Trophoblast cell (in vitro differentiated cells and primary cell): ENCODE measurements at regions not wholly inside any gene's neighbourhood (a gene's known extent, or its start where the extent isn't known, plus 50 kb on each side); places are given as distances from the start of the nearest gene placed in this dataset.

ENCODE experiments used
- DNase-seq, 2 donors: peaks; one replicate each; pipeline ENCODE4 v3.0.0-alpha.2; 2016
- H2AFZ ChIP-seq: 2 replicates; pipeline ENCODE4 v1.6.1; 2013; ENCODE audit warnings: low read length, moderate library complexity, mild to moderate bottlenecking; ENCODE audit not compliant: insufficient read depth, poor library complexity
- H2AK5ac ChIP-seq: 2 replicates; pipeline ENCODE4 v1.6.1; 2013; ENCODE audit warnings: mild to moderate bottlenecking, low read length
- H2BK120ac ChIP-seq: 2 replicates; pipeline ENCODE4 v1.6.1; 2013; ENCODE audit warnings: low read length, mild to moderate bottlenecking, moderate library complexity; ENCODE audit not compliant: insufficient read depth, poor library complexity
- H2BK12ac ChIP-seq: 2 replicates; pipeline ENCODE4 v1.6.1; 2013; ENCODE audit warnings: mild to moderate bottlenecking, low read length, moderate library complexity
- H2BK5ac ChIP-seq: 2 replicates; pipeline ENCODE4 v1.6.1; 2013; ENCODE audit warnings: low read length, low read depth, moderate library complexity, mild to moderate bottlenecking; ENCODE audit not compliant: poor library complexity
- H3K14ac ChIP-seq: 2 replicates; pipeline ENCODE4 v1.6.1; 2013; ENCODE audit warnings: mild to moderate bottlenecking, low read length
- H3K18ac ChIP-seq: 2 replicates; pipeline ENCODE4 v1.6.1; 2013; ENCODE audit warnings: mild to moderate bottlenecking, low read length
- H3K23ac ChIP-seq: 2 replicates; pipeline ENCODE4 v1.6.1; 2013; ENCODE audit warnings: low read length
- H3K27ac ChIP-seq: 2 replicates; pipeline ENCODE4 v1.5.1; 2013; ENCODE audit warnings: low read depth, mild to moderate bottlenecking, inconsistent platforms, low read length, moderate library complexity
- H3K27me3 ChIP-seq: 2 replicates; pipeline ENCODE4 v1.6.1; 2013; ENCODE audit warnings: inconsistent platforms, mild to moderate bottlenecking, low read length, moderate library complexity; ENCODE audit not compliant: insufficient read depth
- H3K36me3 ChIP-seq, 2 experiments: 1 replicate in 1 of 2; 2 replicates in 1 of 2; pipeline ENCODE4 v1.6.1; 2013; ENCODE audit warnings: low read length in 2 of 2, mild to moderate bottlenecking in 2 of 2, moderate library complexity in 1 of 2; ENCODE audit not compliant: insufficient read depth in 2 of 2, control insufficient read depth in 1 of 2
- H3K4ac ChIP-seq: 2 replicates; pipeline ENCODE4 v1.6.1; 2013; ENCODE audit warnings: low read depth, mild to moderate bottlenecking, low read length, moderate library complexity
- H3K4me1 ChIP-seq, 2 experiments: 1 replicate in 1 of 2; 2 replicates in 1 of 2; pipeline ENCODE4 v1.6.1; 2013; ENCODE audit warnings: low read length in 2 of 2, mild to moderate bottlenecking in 2 of 2, moderate library complexity in 1 of 2; ENCODE audit not compliant: insufficient read depth in 2 of 2, control insufficient read depth in 1 of 2
- H3K4me2 ChIP-seq: 2 replicates; pipeline ENCODE4 v1.6.1; 2013; ENCODE audit warnings: inconsistent platforms, mild to moderate bottlenecking, low read length, moderate library complexity
- H3K4me3 ChIP-seq: 2 replicates; pipeline ENCODE4 v1.5.1; 2013; ENCODE audit warnings: mild to moderate bottlenecking, low read depth, low read length, inconsistent platforms
- H3K79me1 ChIP-seq: one replicate; pipeline ENCODE4 v1.6.1; 2013; ENCODE audit warnings: low read length
- H3K79me2 ChIP-seq: 2 replicates; pipeline ENCODE4 v1.6.1; 2013; ENCODE audit warnings: low read length, mild to moderate bottlenecking; ENCODE audit not compliant: control insufficient read depth, insufficient read depth, poor library complexity
- H3K9ac ChIP-seq: 2 replicates; pipeline ENCODE4 v1.6.1; 2013; ENCODE audit warnings: mild to moderate bottlenecking, low read length
- H3K9me3 ChIP-seq: 2 replicates; pipeline ENCODE4 v1.6.1; 2013; ENCODE audit warnings: low read depth, mild to moderate bottlenecking, control low read depth, inconsistent platforms, low read length; ENCODE audit not compliant: insufficient read depth
- H4K12ac ChIP-seq: 2 replicates; pipeline ENCODE4 v1.6.1; 2013; ENCODE audit warnings: low read depth, mild to moderate bottlenecking, low read length, moderate library complexity
- H4K8ac ChIP-seq: 2 replicates; pipeline ENCODE4 v1.6.1; 2013; ENCODE audit warnings: low read depth, mild to moderate bottlenecking, low read length, moderate library complexity
- H4K91ac ChIP-seq: one replicate; pipeline ENCODE4 v1.6.1; 2013; ENCODE audit warnings: low read depth, mild to moderate bottlenecking, low read length, moderate library complexity
- WGBS: extraction: QIAGEN DNeasy Blood & Tissue Kit; methylation state at CpG from one replicate; pipeline ENCODE4 v1.1.7; 2013; ENCODE audit warnings: missing lambda C conversion rate; ENCODE audit not compliant: insufficient read length, insufficient coverage; ENCODE audit errors: extremely low coverage; 5-methylcytosine and 5-hydroxymethylcytosine counted together

GRCh38 chr5:152523964-152524363 is 118.9 kb upstream of the NMUR2 start:
- Histone ChIP-seq H3K4me3 (no peak overlapping the region), H3K36me3 (no peaks in the 10 kb centered on the region), H2BK120ac (no peak overlapping the region), H3K4ac (no peak overlapping the region), H3K9me3 (no peaks in the 10 kb centered on the region), H3K23ac (no peak overlapping the region), H3K4me1 (no peaks in the 10 kb centered on the region), H3K79me1 (no peaks in the 10 kb centered on the region), H3K4me2 (no peak overlapping the region), H4K91ac (no peak overlapping the region), H3K79me2 (no peaks in the 10 kb centered on the region), H2BK12ac (no peak overlapping the region), H3K9ac (no peak overlapping the region), H3K14ac (no peak overlapping the region), H3K27me3 (no peaks in the 10 kb centered on the region), H3K27ac (no peak overlapping the region), H4K12ac (no peak overlapping the region), H2AFZ (no peak overlapping the region), H3K18ac (no peak overlapping the region), H4K8ac (no peak overlapping the region), H2AK5ac (no peak overlapping the region), H2BK5ac (no peak overlapping the region)
- WGBS, result no CpG with 5 or more reads among the region's 1 CpG
- DNase-seq, result no peak

- Histone ChIP-seq H3K36me3 (no peaks in the 10 kb centered on the region), H3K14ac (no peak overlapping the region), H3K9me3 (no peaks in the 10 kb centered on the region), H2AFZ (no peak overlapping the region), H4K91ac (no peak overlapping the region), H2BK120ac (no peak overlapping the region), H3K4me2 (no peak overlapping the region), H3K4ac (no peak overlapping the region), H3K27ac (no peak overlapping the region), H3K23ac (no peak overlapping the region), H3K79me2 (no peaks in the 10 kb centered on the region), H3K18ac (no peak overlapping the region), H4K8ac (no peak overlapping the region), H3K79me1 (no peaks in the 10 kb centered on the region), H2AK5ac (no peak overlapping the region), H3K9ac (no peak overlapping the region), H3K4me3 (no peak overlapping the region), H2BK12ac (no peak overlapping the region), H3K27me3 (no peaks in the 10 kb centered on the region), H3K4me1 (peaks cover 4 to 5% of the 10 kb centered on the region in 2 experiments), H4K12ac (no peak overlapping the region), H2BK5ac (no peak overlapping the region)
- no peak for DNase-seq
- no CpG with 5 or more reads among the region's 3 CpGs for WGBS
Observed at GRCh38 chr5:152527358-152528052, 122.4 kb upstream of the NMUR2 start.

GRCh38 chr5:152529440-152529839 is 124.4 kb upstream of the NMUR2 start:
- no peaks in the 10 kb centered on the region for H3K27me3 ChIP-seq
- H3K9me3 ChIP-seq, result no peaks in the 10 kb centered on the region
- no peak overlapping the region for H4K8ac ChIP-seq
- H3K36me3 ChIP-seq, result no peaks in the 10 kb centered on the region
- H2AFZ ChIP-seq, result no peak overlapping the region
- H3K9ac ChIP-seq, result no peak overlapping the region
- no peak overlapping the region for H4K12ac ChIP-seq
- no peak overlapping the region for H2BK5ac ChIP-seq
- peaks cover 4 to 5% of the 10 kb centered on the region in 2 experiments for H3K4me1 ChIP-seq
- no peak overlapping the region for H3K4ac ChIP-seq
- no peak overlapping the region for H3K27ac ChIP-seq
- no peak overlapping the region for H2BK12ac ChIP-seq
- H3K14ac ChIP-seq, result no peak overlapping the region
- DNase-seq, result peak in 1 of 2 donors; percentile 13
- H4K91ac ChIP-seq, result no peak overlapping the region
- H3K4me3 ChIP-seq, result no peak overlapping the region
- H2AK5ac ChIP-seq, result no peak overlapping the region
- no peaks in the 10 kb centered on the region for H3K79me1 ChIP-seq
- no peak overlapping the region for H3K18ac ChIP-seq
- no peak overlapping the region for H2BK120ac ChIP-seq
- no peaks in the 10 kb centered on the region for H3K79me2 ChIP-seq
- no peak overlapping the region for H3K4me2 ChIP-seq
- no peak overlapping the region for H3K23ac ChIP-seq

- Histone ChIP-seq H3K4me1 (peaks cover 4 to 5% of the 10 kb centered on the region in 2 experiments), H3K79me1 (no peaks in the 10 kb centered on the region), H3K14ac (no peak overlapping the region), H3K79me2 (no peaks in the 10 kb centered on the region), H3K9ac (no peak overlapping the region), H3K4me3 (no peak overlapping the region), H3K18ac (no peak overlapping the region), H3K9me3 (no peaks in the 10 kb centered on the region), H2AFZ (no peak overlapping the region), H3K27me3 (no peaks in the 10 kb centered on the region), H2BK5ac (no peak overlapping the region), H2BK120ac (no peak overlapping the region), H3K36me3 (no peaks in the 10 kb centered on the region), H4K12ac (no peak overlapping the region), H2BK12ac (no peak overlapping the region), H2AK5ac (no peak overlapping the region), H3K4me2 (no peak overlapping the region), H3K27ac (no peak overlapping the region), H3K23ac (no peak overlapping the region), H4K8ac (no peak overlapping the region), H3K4ac (no peak overlapping the region), H4K91ac (no peak overlapping the region)
- WGBS, result no CpG with 5 or more reads among the region's 2 CpGs
- DNase-seq, result peak; percentile 11 to 82
Observed at GRCh38 chr5:152532714-152533113, 127.6 kb upstream of the NMUR2 start.
